HG02610 (cell line): ENCODE measurements at regions not wholly inside any gene's neighbourhood (a gene's known extent, or its start where the extent isn't known, plus 50 kb on each side); places are given as distances from the start of the nearest gene placed in this dataset.
A peak's percentile ranks its signal among the peaks of the same experiment; 100 is the strongest.

Experiments used
- ATAC-seq: cut with Tn5 transposase; IDR thresholded peaks from one replicate; pipeline ENCODE4 v1.9.1; 2021; ENCODE audit warnings: mild to moderate bottlenecking, moderate library complexity; ENCODE audit not compliant: unreplicated experiment

DNA sequence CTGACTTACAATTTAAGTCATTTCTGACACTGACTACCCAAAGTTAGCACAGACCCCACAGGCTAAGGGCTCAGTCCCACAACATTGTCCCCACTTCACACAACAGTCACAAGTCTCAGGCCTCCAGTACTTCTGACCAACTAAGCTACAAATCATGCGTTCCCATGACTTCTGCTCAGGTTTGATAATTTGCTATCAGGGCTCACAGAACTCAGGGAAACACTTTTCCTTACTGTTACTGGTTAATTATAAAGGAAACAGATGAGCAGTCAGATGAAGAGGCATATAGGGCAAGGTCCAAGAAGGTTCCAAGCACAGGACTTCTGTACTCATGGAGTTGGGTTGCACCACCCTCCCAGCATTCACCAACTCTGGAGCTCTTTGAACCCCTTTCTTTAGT lies 151.2 kb upstream of the TNR start:
- no peak for ATAC-seq

DNA sequence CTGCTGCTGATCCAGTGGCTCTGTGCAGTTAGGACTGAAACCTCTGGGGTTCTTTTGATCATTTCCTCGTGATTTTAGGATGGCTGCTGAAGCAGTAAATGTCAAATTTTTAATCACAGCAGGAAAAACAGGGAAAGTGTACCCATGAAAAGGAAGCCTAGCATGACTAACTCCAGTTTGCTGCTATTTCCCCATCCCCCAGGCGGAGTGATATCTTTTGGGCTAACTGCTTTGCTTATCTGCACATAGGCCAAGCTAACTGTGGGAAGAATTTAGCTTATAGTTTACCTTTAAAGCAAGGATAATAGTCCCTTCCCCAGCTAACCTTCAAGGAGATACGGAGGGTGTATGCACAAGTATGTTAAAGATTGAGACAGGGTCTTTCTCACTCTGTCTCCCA lies 149.8 kb upstream of the TNR start:
- no peak for ATAC-seq

DNA sequence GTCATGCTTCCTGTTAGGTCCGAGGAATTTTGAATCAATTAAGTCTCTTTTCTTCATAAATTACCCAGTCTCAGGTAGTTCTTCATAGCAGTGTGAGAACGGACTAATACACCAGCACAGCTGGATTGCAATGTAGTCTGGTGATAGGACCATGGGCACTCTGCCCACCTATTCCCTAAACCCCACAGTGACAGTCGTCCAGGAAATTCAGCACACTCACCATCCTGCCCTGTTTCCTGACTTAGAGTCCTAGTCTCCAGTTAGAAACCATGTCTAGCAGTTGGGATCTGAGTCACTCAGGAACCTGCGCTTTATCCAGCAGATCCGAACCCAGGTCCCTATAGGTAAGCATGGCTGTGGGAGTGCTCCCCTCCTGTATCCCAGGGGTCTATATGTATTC lies 149.3 kb upstream of the TNR start:
- no peak for ATAC-seq

DNA sequence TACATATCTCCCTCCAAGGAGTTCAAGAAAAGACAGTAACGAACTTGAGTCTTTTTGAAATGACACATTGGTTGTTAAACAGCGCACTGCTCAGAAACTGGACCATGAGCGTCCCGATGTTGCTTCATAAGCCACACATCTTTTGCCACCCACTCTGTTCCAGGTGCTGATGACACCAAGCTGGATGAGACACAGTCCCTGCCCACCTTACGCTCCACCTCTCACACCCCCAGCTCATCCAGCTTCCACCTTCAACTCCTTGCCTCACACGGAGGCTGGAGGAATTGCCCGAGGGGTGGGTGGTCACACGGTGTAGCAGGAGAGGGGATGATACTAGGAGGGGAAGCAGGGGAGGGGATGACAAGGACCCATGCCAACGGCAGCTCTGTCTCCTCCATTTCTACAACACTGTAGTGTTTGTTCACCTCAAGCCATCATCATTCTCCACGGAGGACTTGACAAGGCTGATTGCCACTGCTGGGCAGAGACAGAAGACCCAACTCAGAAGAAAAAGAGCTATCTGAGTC lies 148.5 kb upstream of the TNR start:
- no peak for ATAC-seq

DNA sequence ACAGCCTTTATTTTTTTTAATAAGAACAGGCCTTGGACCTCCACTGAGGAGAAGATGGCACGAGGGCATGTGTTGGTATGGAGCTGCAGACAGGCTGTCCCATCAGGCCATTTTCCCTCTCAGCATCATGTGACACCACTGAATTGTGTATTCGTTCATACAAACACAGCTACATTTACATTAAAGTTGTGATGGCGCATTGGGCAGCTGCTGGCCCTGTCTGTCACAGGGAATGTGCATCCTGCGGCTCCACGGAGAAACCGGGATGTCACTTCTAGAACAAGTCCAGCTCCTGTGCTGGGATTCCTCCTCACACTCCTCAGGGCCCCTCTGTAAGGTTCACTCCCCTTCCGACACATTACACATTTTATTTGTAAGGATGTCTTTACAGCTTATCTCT lies 147.6 kb upstream of the TNR start:
- ATAC-seq = no peak

DNA sequence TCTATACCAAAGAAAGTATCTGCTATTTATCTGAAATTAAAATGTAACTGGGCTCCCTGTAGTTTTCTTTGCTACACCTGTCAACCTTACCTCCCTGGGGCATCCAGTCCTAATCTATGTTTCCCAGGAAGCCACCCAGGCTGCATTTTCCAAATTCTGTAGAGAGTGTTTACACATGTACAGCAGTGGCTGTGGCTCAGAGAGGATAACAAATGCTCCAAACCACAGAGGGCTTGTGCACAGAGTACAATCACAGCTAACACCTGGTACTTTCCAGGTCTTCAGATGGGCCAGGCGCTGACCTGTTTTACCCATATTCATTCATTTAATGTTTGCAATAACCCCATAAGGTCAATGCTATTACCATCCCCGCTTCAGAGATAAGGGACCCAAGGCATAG lies 146.5 kb upstream of the TNR start:
- no peak for ATAC-seq

DNA sequence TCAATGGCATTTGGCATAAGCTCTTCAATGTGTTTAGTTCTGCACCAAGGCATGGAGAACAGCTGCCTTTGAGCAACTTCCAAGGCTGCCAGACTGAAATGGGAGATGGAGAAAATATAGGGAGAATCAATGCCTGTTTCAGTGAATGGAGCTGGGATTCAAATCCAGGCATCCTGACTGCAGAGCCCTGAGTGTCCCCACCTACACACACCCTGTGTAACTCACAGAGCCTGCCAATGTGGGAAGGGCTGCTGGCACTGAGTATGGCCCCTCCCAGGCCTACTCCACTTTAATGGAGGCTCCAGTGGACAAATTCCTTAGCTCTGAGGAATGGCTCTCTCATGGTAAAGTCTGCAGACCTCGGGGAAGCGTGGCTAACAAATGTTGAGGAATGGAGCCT lies 145.6 kb upstream of the TNR start:
- no peak for ATAC-seq

DNA sequence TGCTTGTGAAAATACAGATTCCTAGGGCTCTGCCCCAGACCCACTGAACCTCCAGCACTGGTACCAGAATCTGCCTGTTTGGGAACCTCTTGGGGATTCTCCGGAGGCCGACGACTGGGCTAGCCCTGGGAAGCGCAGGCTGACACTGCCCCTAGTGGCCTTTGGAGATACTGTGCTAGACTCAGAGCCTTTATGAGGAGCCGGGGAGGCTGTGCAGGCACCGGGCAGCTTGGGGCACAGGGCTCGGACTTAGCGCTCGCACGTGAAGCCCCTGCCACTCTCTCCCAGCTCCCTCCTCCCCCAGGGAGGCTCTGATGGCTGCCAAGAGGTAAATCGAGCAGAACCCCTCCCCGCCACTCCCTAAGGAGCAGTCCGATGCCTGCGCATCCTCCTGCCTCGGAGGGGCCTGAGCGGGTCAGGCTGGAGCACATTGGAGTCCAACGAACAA lies 144.6 kb upstream of the TNR start:
- ATAC-seq = no peak

DNA sequence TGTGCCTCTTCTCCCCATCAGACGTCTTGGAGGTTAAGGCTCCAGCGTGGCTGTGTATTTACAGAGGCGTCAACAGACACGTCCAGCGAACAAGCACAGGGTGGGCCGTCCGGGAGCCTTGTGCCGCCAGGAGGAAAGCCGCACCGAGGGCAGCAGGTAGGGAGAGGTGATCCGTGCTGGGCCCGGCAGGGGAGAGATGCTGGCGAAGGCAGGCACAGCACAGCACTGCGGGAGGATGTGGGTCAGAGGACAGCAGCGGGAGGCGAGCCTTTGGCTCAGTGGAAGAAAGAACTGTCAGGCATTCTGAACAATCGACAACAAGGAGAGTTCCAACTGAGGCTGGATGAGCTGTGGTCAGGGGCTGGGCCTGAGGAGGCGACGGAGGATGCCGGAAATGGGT lies 144.1 kb upstream of the TNR start:
- ATAC-seq = no peak

DNA sequence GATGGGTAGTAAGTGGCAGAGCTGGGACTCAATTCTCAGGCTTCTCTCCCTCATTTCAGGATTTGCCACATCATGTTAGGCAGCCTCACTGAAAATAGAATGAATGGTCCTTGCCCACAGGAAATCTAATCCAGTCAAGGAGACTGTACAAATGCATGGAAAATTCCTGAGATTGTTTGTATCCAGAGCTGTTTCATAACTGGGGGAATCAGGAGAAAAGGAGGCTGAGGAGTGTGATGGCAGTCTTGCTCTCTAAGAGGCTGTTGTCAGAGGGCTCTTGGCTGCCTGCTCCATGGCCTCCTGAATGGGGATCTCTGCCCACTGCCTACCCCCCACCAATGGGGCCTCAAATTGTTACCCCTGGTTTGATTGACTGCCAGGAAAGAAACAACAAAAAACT lies 141.9 kb upstream of the TNR start:
- no peak for ATAC-seq

DNA sequence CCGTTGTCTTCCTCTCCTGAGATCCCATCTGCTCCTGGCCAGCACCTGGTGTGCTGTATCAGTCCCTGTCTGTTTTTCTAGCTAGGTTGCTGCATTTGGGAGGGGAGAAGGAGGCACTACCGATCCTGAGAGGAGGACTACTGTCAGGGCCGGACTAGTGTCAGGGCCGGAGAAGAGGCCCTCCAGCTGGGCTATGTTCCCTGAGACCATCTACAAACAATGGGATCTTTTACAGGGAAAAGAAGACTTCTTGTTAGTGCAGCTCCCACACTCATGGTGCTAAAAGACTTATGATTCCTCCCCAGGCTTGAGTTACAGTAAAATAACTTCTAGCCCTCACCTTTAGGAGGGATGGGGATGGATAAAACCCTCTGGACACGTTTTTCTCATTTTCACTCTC lies 141.0 kb upstream of the TNR start:
- ATAC-seq = no peak

DNA sequence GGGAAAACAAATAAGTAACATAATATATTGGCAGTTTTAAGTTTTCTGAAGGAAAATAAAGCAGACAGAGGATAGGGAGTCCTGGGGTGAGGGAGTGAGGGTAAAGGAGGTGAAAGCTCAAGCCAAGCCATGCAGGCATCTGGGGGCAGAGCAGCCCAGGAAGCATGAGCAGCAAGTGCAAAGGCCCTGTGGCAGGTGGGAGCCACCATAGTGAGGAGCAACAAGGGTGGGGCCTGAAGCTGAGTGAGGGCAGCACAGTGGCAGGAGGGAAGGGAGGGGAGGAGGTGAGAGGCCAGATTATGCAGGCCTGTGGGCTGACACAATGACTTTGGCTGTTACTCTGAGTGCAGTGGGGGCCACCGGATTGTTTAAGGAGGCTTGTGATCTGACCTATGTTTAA lies 138.8 kb upstream of the TNR start:
- ATAC-seq = no peak

DNA sequence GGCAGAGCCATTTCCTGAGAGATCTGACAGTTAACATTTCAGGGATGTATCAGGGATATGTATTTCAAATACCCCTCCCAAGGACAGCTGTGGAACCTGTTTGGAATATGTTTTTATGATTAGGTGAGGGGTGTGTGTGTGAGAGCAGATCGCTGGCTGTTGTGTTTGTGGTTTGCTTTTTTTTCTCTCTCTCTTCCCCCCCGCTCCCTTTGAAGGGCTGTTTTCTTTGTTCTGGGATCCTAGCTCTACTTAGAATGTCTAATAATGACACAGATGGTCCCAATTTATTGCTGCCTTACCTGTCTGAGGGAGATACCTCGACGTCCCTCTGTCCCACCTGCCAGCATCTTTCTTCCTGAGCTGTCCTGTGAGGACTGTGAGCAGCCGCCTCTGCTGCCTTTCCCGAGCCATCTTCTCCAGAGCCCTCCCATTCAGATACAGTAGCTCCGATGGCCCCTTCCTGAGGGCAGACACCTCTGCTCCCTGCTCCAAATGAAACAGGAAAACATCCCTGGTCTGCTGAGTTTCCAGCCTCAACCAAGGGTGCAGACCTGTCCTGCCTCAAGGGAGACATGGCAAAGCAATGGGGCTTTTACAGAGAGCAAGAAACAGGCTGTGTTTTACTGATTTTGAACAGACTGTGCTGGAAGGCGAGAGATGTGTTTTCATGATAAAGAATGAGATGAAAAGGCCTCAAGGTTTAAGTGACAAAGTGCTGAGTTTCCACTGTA lies 138.0 kb upstream of the TNR start:
- ATAC-seq = no peak

DNA sequence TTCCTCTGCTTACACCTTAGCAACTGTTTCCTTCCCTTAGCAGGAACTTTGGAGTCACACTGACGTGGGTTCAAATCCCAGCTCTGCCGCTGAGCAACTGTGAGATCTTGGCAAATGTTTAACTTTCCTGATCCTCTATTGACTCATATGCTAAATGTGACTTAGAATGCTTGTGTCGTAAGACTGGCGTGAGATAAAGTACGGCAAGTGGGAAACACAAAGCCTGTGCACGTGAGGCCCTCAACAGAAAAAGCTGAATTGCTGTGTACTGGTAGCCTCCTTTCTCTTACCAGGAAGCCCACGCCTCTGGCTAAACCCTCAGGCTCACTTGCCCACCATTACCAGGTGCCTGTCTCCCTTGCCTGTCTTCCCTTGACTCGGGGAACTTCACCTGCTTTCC lies 135.4 kb upstream of the TNR start:
- no peak for ATAC-seq

DNA sequence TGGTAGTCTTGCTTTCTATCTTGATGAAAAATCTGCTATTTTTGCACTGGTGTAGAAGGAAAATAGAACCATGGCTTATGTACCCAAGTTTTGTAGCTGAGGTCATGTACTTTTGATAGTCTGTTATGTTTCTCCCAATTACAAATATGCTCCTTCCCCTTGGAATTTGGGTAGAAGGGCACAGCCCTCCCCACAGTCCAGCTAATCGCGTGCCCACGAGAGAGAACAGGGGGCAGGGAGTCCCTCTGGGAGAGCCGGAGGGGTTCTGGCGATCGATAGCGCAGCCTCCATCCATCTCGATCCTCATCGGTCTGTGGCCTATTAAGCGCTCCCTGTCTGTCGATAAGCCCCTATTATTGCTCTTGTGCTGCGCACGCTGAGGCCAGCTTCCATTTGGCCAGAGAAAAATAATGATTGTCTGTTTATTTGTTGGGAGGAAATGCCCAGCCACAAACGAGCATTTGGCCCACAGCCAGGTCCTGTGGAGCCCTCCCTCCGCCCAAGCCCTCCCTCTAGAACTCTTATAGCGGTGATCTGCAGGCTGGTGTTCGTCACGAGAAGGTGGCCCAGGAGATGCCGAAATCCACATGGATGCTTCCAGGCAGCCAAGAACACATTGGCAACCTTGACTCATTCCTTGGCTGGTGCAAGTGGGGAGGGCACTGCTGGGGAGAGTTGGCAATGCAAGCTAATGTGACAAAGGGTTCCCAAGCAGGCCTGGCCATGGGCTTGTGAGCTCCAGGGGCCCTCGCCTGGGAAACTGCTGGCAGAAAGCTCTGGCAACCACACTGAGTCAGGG lies 134.7 kb upstream of the TNR start:
- no peak for ATAC-seq

DNA sequence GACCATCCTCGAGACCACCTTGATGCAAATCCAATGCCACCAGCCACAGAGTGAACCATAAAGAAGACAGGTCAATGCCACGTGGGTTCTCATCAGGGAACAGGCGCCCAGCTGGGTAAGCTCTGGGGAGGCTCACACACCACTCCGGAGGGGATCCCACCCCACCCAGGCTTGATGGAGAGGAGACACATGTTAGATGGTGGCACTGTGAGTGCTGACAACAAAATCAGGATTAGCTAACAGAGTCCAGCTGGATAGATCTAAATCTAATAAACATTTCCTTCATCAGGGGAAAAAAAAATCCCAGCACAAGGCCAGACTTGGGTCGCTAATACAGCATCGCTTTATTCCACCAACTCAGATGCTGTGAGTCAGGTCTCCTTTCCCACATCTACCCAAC lies 132.2 kb upstream of the TNR start:
- no peak for ATAC-seq

DNA sequence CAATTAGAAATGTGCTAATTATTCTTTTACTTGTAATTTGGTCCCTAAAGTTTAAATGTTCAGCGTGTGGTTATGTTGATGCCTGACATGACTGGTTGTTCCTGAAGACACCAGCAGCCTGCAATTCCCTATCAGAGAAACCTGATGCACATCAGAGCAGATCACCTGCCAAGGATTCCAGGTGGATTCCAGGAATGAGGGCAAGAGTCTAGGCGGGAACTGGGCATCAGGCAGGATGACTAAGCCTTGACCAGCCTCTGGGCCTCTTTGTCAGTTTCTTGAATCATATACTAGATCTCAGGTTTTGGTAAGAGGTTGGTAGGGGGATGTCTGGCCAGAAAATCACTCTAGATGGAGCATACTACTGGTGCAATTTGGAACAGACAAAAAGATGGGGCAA lies 130.7 kb upstream of the TNR start:
- no peak for ATAC-seq

DNA sequence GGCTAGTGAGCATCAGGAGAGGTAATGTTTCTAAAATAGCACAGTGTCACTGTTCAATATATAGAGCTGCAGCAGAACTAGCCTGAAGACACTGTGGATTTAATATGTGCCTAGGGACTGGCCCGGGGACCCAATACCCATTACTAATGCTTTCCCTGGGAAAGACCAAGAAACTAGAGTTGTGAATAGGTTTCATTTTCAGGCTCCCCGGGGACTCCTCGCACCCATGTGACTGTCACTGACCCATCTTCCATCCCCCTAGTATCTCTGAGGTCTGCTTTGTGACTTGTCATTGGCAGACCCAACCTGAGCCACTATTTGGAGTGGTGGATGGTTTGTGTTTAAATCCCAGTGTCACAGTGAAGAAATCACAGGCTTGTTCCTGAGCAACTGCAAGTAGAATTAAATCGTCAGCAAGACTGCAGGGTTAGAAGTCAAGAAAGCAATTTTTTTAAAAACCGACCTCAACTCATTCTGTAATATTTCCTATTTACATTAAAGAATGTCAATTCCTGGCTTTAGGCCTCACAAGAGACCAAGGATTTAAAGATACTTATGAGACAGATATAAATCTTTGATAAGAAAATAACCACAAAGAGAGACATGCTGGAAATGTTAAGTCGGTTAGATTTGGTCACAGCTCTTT lies 130.0 kb upstream of the TNR start:
- peak; percentile 87 for ATAC-seq

DNA sequence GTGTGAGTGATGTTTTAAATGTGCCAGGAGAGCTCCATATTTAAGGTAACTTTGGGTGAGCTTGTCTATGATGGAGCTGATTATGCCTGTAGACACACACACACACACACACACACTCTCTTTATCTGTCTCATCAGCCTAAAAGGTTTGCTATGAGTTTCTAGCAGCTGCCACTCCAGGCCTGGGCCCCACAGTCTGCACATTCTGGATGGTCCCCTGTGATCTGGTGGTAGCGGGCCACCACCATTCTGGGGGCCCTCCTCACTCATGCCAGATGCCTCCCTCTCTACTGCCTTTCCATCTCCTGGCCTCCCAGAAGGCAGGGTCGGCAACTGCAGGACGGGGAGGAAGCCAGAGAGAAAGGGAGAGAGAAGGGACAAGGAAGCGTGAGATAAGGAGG lies 129.2 kb upstream of the TNR start:
- ATAC-seq = no peak

DNA sequence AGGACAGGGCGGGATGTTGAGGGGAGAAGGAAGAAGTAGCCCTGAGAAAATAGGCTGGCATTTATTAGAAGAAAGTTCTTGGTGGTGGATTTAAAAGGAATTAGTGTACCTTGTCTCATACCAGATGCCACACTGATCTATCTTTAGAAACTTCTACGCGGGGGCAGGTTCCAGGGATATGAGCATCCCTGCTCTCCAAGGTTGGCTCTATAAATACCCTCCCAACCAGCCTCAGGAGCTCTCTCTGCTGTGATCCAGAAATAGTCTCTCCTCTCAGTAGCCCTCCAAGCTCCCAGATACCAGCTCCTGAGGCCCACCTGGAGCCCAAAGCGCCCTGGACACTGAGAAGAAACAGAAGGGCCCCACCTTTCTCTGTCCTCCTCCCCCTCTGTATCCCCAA lies 128.3 kb upstream of the TNR start:
- no peak for ATAC-seq

DNA sequence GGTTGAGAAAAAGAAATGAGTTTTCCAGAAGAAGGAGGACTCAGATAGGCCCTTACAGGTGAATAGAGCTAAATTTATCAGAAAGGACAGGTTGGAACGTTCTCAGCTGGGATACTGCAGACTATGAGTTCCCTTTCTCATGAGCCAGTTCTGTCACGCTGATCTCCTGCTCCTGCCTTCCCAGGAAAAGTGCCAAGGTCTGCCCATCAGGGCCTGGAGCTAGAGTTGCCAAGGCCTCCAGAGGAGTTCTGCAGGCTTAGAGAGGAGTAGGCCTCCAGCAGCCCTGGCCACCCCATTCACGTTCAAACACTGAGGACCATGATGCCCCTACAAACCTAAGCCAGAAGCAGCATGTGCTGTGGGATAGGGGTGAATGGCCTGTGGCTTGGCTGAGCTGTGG lies 126.8 kb upstream of the TNR start:
- no peak for ATAC-seq

DNA sequence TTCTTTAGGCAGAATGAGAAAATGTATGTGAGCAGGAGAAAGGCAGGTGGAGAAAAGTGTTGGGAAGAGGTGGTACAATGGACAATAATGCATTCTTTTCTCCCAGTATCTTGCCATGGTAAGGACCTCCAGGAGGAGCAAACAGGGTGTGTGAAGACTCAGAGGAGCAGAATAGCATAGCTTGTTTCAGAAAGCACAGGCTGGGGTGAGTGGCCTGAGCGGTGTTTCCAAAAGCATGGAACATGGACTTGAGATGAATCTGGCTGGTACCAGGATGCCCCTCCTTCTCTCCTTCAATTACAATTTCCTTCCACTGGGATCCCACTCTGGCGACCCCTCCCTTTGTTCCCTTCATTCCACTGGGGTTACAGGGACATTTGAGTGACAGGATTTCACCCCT lies 123.4 kb upstream of the TNR start:
- no peak for ATAC-seq
